ENCODE measurements at regions not wholly inside any gene's neighbourhood (a gene's known extent, or its start where the extent isn't known, plus 50 kb on each side); places are given as distances from the start of the nearest gene placed in this dataset.
"Not testable (repeated sequence)": the region's sequence is repeated elsewhere in the genome, so short reads cannot be mapped to it uniquely, and the experiment has no call there.

GRCh38 chr16:7866144-7866543, 533.5 kb downstream of the RBFOX1 start:
- TF ChIP-seq ZFX (IDR thresholded peaks at IDR 0.05) (no peak), CTCF (conservative IDR thresholded peaks at IDR 0.05) (no peak)
- H3K27ac ChIP-seq = no peak overlapping the region

DNA sequence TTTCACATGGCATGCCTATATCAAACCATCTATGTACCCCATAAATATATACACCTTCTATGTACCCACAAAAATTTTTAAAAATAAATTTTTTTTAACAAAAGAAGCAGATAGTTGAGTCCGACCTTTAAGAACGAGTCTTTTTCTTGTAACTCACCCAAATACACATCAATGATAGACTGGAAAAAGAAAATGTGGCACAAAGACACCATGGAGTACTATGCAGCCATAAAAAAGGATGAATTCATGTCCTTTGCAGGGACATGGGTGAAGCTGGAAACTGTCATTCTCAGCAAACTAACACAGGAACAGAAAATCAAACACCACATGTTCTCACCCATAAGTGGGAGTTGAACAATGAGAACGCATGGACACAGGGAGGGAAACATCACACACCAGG, 532.7 kb downstream of the RBFOX1 start:
- H3K27ac ChIP-seq = not testable (repeated sequence)

DNA sequence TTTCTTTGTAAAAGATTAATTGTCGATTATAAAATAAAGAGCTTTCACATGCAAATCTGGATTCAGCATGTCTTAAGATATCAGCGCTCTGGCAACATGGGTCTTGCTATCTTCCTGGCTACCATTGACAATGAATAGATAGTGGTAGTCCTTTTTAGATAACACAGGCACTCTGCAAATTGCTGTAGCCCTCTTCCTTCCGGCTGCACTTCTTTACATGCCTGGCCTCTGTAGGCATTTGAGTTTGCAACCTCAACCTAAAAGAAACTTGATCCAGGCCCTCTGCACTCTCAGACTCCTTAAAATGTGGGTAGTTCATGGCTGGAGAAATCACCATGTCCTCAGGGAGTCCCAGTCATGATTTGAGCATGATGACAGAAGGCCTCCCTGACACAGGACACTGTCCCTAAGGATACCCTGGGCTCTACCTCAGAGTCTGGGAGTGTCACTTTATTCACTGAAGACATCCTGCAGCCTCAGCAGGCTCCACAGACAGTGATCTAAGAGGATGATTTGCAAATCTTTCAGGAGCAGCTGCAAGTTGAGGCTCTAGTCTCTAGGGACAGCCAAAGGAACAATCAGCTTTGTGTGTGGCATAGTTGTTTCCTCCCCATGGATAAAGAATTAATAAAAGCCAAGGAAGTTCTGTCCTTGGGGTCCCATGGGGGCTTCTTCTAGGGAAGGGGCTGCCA, 529.4 kb downstream of the RBFOX1 start:
- H3K27ac ChIP-seq = no peak overlapping the region
- TF ChIP-seq ZFX (IDR thresholded peaks at IDR 0.05) (no peak), CTCF (conservative IDR thresholded peaks at IDR 0.05) (no peak)

- no peak overlapping the region for H3K27ac ChIP-seq
- no peak for TF ChIP-seq ZFX (IDR thresholded peaks at IDR 0.05)
- no peak for TF ChIP-seq CTCF (conservative IDR thresholded peaks at IDR 0.05)
Measured at GRCh38 chr16:7853197-7853596, 520.6 kb downstream of the RBFOX1 start.

GRCh38 chr16:7849841-7850240, 517.2 kb downstream of the RBFOX1 start:
- H3K27ac ChIP-seq = no peak overlapping the region
- no peak for TF ChIP-seq ZFX (IDR thresholded peaks at IDR 0.05)
- TF ChIP-seq CTCF (conservative IDR thresholded peaks at IDR 0.05) = no peak

GRCh38 chr16:7843261-7843660, 510.6 kb downstream of the RBFOX1 start:
- TF ChIP-seq CTCF (conservative IDR thresholded peaks at IDR 0.05) (no peak), ZFX (IDR thresholded peaks at IDR 0.05) (no peak)
- H3K27ac ChIP-seq = no peak overlapping the region

DNA sequence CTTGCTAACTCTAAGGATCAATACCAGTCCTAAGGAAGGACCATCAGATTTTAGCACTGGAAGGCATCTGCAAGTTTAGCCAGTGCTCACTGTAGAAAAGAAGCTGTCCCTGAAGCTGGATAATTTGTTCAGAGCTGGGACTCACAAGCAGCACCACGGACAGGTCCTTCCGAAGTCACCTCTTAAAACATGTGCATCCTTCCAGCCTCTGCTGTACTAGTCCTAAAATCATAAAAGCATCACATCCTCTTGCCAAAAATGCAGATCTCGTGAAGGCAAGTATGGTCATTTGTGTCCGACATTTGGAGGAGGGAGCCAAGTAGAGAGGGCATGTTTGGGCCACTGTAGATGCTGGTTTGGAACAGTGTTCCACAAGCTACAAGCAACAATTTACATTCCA, 506.9 kb downstream of the RBFOX1 start:
- no peak for TF ChIP-seq CTCF (conservative IDR thresholded peaks at IDR 0.05)
- no peak for TF ChIP-seq ZFX (IDR thresholded peaks at IDR 0.05)
- H3K27ac ChIP-seq = no peak overlapping the region

- TF ChIP-seq CTCF (conservative IDR thresholded peaks at IDR 0.05) (no peak), ZFX (IDR thresholded peaks at IDR 0.05) (no peak)
Measured at GRCh38 chr16:7834771-7835431, 502.3 kb downstream of the RBFOX1 start.

More at GRCh38 chr16:7834771-7835431, 502.3 kb downstream of the RBFOX1 start:
- H3K27ac ChIP-seq = no peak overlapping the region

Measured in C4-2B (cell line).